ENCODE measurements at regions not wholly inside any gene's neighbourhood (a gene's known extent, or its start where the extent isn't known, plus 50 kb on each side); places are given as distances from the start of the nearest gene placed in this dataset.

DNA sequence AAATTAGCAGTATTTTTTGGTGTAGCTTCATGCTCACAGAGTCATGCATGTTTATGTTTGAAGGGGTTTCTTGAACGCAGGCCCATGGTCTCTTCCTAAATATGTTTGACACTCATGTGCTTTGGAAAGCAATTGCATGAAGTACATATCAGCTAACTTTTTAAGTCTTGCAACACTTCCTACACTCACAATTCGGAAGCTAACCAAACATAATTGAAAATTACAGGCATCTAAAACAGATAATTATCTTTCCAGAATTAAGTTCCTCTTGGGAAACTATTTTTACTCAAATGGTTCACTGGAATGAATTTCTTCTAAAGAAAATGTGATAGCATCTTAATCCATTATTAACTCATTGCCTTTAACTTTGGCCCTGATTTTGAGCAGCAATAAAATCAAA is 438.9 kb downstream of the RAP2B start:
- Histone ChIP-seq H3K9me1 (ENCODE audit: control insufficient read depth, extremely low read depth, insufficient read depth, low read length) (no peaks in the 10 kb centered on the region), H3K4me3 (ENCODE audit: control insufficient read depth in 2 of 3, extremely low read depth in 1 of 3, insufficient read depth in 2 of 3, low read depth in 1 of 3, low read length in 3 of 3) (no peak overlapping the region), H3K27ac (ENCODE audit: control insufficient read depth, insufficient read depth, low read length) (no peak overlapping the region), H4K20me1 (ENCODE audit: control insufficient read depth, extremely low read depth, insufficient read depth, low read length) (no peaks in the 10 kb centered on the region), H2AFZ (ENCODE audit: control insufficient read depth, low read length) (no peak overlapping the region), H3K9ac (ENCODE audit: control insufficient read depth, extremely low read depth, insufficient read depth, low read length) (no peak overlapping the region), H3K79me2 (ENCODE audit: control insufficient read depth, insufficient read depth, low read length) (no peaks in the 10 kb centered on the region), H3K27me3 (ENCODE audit: control insufficient read depth, extremely low read depth, insufficient read depth, low read length) (no peaks in the 10 kb centered on the region), H3K4me2 (ENCODE audit: control insufficient read depth, extremely low read depth, insufficient read depth, low read depth, low read length) (no peak overlapping the region), H3K9me3 (ENCODE audit: control insufficient read depth, low read depth, low read length) (no peaks in the 10 kb centered on the region), H3K4me1 (ENCODE audit: control insufficient read depth, extremely low read depth, insufficient read depth, low read length) (no peaks in the 10 kb centered on the region), H3K36me3 (ENCODE audit: control insufficient read depth in 2 of 2, extremely low read depth in 1 of 2, insufficient read depth in 2 of 2, low read length in 2 of 2) (no peaks in the 10 kb centered on the region)
- no peak for FAIRE-seq
- dilution Hi-C loops (cut with MboI; ENCODE audit: extremely low pct_ligation_motif_present, low sequenced_read_pairs), result no loop called here
- TF ChIP-seq EZH2 (IDR thresholded peaks at IDR 0.05; ENCODE audit: low read length), result no peak
- TF ChIP-seq CTCF (optimal IDR thresholded peaks at IDR 0.05 in 1 of 3, IDR thresholded peaks at IDR 0.05 in 1 of 3, conservative IDR thresholded peaks at IDR 0.05 in 1 of 3; ENCODE audit: extremely low read depth in 1 of 3, insufficient read depth in 2 of 3, low read length in 3 of 3), result no peak
- DNase-seq (ENCODE audit: low read depth, low spot score), result no peak

- Histone ChIP-seq H3K9me3 (ENCODE audit: control insufficient read depth, low read depth, low read length) (no peaks in the 10 kb centered on the region), H3K9me1 (ENCODE audit: control insufficient read depth, extremely low read depth, insufficient read depth, low read length) (no peaks in the 10 kb centered on the region), H3K4me3 (ENCODE audit: control insufficient read depth in 2 of 3, extremely low read depth in 1 of 3, insufficient read depth in 2 of 3, low read depth in 1 of 3, low read length in 3 of 3) (no peak overlapping the region), H3K27me3 (ENCODE audit: control insufficient read depth, extremely low read depth, insufficient read depth, low read length) (no peaks in the 10 kb centered on the region), H3K4me1 (ENCODE audit: control insufficient read depth, extremely low read depth, insufficient read depth, low read length) (no peaks in the 10 kb centered on the region), H3K79me2 (ENCODE audit: control insufficient read depth, insufficient read depth, low read length) (no peaks in the 10 kb centered on the region), H4K20me1 (ENCODE audit: control insufficient read depth, extremely low read depth, insufficient read depth, low read length) (no peaks in the 10 kb centered on the region), H3K9ac (ENCODE audit: control insufficient read depth, extremely low read depth, insufficient read depth, low read length) (no peak overlapping the region), H2AFZ (ENCODE audit: control insufficient read depth, low read length) (no peak overlapping the region), H3K27ac (ENCODE audit: control insufficient read depth, insufficient read depth, low read length) (no peak overlapping the region), H3K4me2 (ENCODE audit: control insufficient read depth, extremely low read depth, insufficient read depth, low read depth, low read length) (no peak overlapping the region), H3K36me3 (ENCODE audit: control insufficient read depth in 2 of 2, extremely low read depth in 1 of 2, insufficient read depth in 2 of 2, low read length in 2 of 2) (no peaks in the 10 kb centered on the region)
- no peak for TF ChIP-seq CTCF (optimal IDR thresholded peaks at IDR 0.05 in 1 of 3, IDR thresholded peaks at IDR 0.05 in 1 of 3, conservative IDR thresholded peaks at IDR 0.05 in 1 of 3; ENCODE audit: extremely low read depth in 1 of 3, insufficient read depth in 2 of 3, low read length in 3 of 3)
- TF ChIP-seq EZH2 (IDR thresholded peaks at IDR 0.05; ENCODE audit: low read length), result no peak
- dilution Hi-C loops (cut with MboI; ENCODE audit: extremely low pct_ligation_motif_present, low sequenced_read_pairs), result no loop called here
- FAIRE-seq, result no peak
- DNase-seq (ENCODE audit: low read depth, low spot score), result no peak
Measured at GRCh38 chr3:153601374-153601853, 439.4 kb downstream of the RAP2B start.
